Fibroblast of mammary gland (primary cell): ENCODE measurements at regions not wholly inside any gene's neighbourhood (a gene's known extent, or its start where the extent isn't known, plus 50 kb on each side); places are given as distances from the start of the nearest gene placed in this dataset.

Source experiments
- DNase-seq: peaks from one replicate; pipeline ENCODE4 v3.0.0-alpha.2; 2010; ENCODE audit warnings: low read depth
- H3K4me3 ChIP-seq: 2 replicates; pipeline ENCODE4 v1.5.1; 2011; ENCODE audit warnings: low read depth, mild to moderate bottlenecking, low read length, moderate library complexity; ENCODE audit not compliant: control insufficient read depth
- CTCF ChIP-seq: conservative IDR thresholded peaks from 2 replicates; pipeline ENCODE4 v1.5.1; 2011; ENCODE audit warnings: low read depth, low read length, inconsistent platforms; ENCODE audit not compliant: control insufficient read depth, insufficient read depth

GRCh38 chr12:130097342-130097741 lies 64.9 kb upstream of the FZD10 start:
- H3K4me3 ChIP-seq: no peak overlapping the region
- TF ChIP-seq CTCF: no peak
- no peak for DNase-seq

GRCh38 chr12:130097798-130098255 lies 64.4 kb upstream of the FZD10 start:
- H3K4me3 ChIP-seq: no peak overlapping the region
- TF ChIP-seq CTCF: no peak
- no peak for DNase-seq

GRCh38 chr12:130098301-130099005 lies 63.8 kb upstream of the FZD10 start:
- no peak overlapping the region for H3K4me3 ChIP-seq
- no peak for DNase-seq
- no peak for TF ChIP-seq CTCF

GRCh38 chr12:130100634-130101362 lies 61.5 kb upstream of the FZD10 start:
- H3K4me3 ChIP-seq: no peak overlapping the region
- TF ChIP-seq CTCF: no peak

GRCh38 chr12:130101370-130101769 lies 60.9 kb upstream of the FZD10 start:
- TF ChIP-seq CTCF: no peak
- DNase-seq: no peak
- H3K4me3 ChIP-seq: no peak overlapping the region

More at GRCh38 chr12:130100634-130101362, 61.5 kb upstream of the FZD10 start:
- no peak for DNase-seq

GRCh38 chr12:130102266-130102665 lies 60.0 kb upstream of the FZD10 start:
- DNase-seq: no peak
- TF ChIP-seq CTCF: no peak
- no peak overlapping the region for H3K4me3 ChIP-seq
